Left ventricle myocardium inferior (tissue), 1 donor: ENCODE measurements at regions not wholly inside any gene's neighbourhood (a gene's known extent, or its start where the extent isn't known, plus 50 kb on each side); places are given as distances from the start of the nearest gene placed in this dataset.

Experiments
- DNase-seq: peaks from one replicate; pipeline ENCODE4 v3.0.0-alpha.2; 2020
- H3K27ac ChIP-seq: fragments of 200-600 bp; replicated peaks from 2 replicates; pipeline ENCODE4 v1.8.0; 2021
- H3K27me3 ChIP-seq: fragments of 200-600 bp; 2 replicates; pipeline ENCODE4 v1.8.0; 2021; ENCODE audit warnings: low read depth
- H3K36me3 ChIP-seq: fragments of 200-600 bp; 2 replicates; pipeline ENCODE4 v1.8.0; 2021
- H3K4me1 ChIP-seq: fragments of 200-600 bp; 2 replicates; pipeline ENCODE4 v1.8.0; 2021
- H3K4me3 ChIP-seq: fragments of 200-600 bp; 2 replicates; pipeline ENCODE4 v1.8.0; 2021; ENCODE audit warnings: mild to moderate bottlenecking, moderate library complexity
- H3K9me3 ChIP-seq: fragments of 200-600 bp; replicated peaks from 2 replicates; pipeline ENCODE4 v1.8.0; 2021
- CTCF ChIP-seq: fragments of 200-600 bp; IDR thresholded peaks from 2 replicates; pipeline ENCODE4 v1.8.0; 2021; ENCODE audit warnings: antibody characterized with exemption, mild to moderate bottlenecking, borderline replicate concordance
- intact Hi-C: fragments of 100-400 bp; cut with micrococcal nuclease; formaldehyde crosslinking; loops from one replicate; pipeline ENCODE4 v1.11.0; 2022
- donor health status: DM: no; HTN: yes; CAD: no; lungs with severe emphysema.

GRCh38 chr7:124674451-124674850, 91.1 kb downstream of the GPR37 start:
- no peaks in the 10 kb centered on the region for H3K36me3 ChIP-seq
- no peak overlapping the region for H3K27ac ChIP-seq
- no peak for DNase-seq
- no peaks in the 10 kb centered on the region for H3K4me1 ChIP-seq
- no peaks in the 10 kb centered on the region for H3K9me3 ChIP-seq
- intact Hi-C loops, result no loop called here
- no peak overlapping the region for H3K4me3 ChIP-seq
- TF ChIP-seq CTCF, result no peak
- H3K27me3 ChIP-seq, result no peaks in the 10 kb centered on the region

- intact Hi-C loops, result no loop called here
- TF ChIP-seq CTCF, result no peak
These were observed 93.6 kb downstream of the GPR37 start for GRCh38 chr7:124672011-124672410.

GRCh38 chr7:124667312-124668153, 98.1 kb downstream of the GPR37 start:
- no peak for DNase-seq
- no peak for TF ChIP-seq CTCF
- intact Hi-C loops, result no loop called here

More at GRCh38 chr7:124672011-124672410, 93.6 kb downstream of the GPR37 start:
- Histone ChIP-seq H3K4me3 (no peak overlapping the region), H3K9me3 (no peaks in the 10 kb centered on the region), H3K36me3 (no peaks in the 10 kb centered on the region), H3K27me3 (no peaks in the 10 kb centered on the region), H3K4me1 (no peaks in the 10 kb centered on the region), H3K27ac (no peak overlapping the region)
- DNase-seq, result no peak

GRCh38 chr7:124662937-124663336, 102.7 kb downstream of the GPR37 start:
- intact Hi-C loops, result no loop called here
- Histone ChIP-seq H3K9me3 (no peaks in the 10 kb centered on the region), H3K27ac (no peak overlapping the region), H3K36me3 (no peaks in the 10 kb centered on the region), H3K27me3 (no peaks in the 10 kb centered on the region), H3K4me3 (no peak overlapping the region), H3K4me1 (no peaks in the 10 kb centered on the region)
- DNase-seq, result no peak
- TF ChIP-seq CTCF, result no peak

More at GRCh38 chr7:124667312-124668153, 98.1 kb downstream of the GPR37 start:
- Histone ChIP-seq H3K36me3 (no peaks in the 10 kb centered on the region), H3K27me3 (no peaks in the 10 kb centered on the region), H3K4me1 (no peaks in the 10 kb centered on the region), H3K27ac (no peak overlapping the region), H3K9me3 (no peaks in the 10 kb centered on the region), H3K4me3 (no peak overlapping the region)

GRCh38 chr7:124662372-124662771, 103.2 kb downstream of the GPR37 start:
- H3K36me3 ChIP-seq, result no peaks in the 10 kb centered on the region
- no peaks in the 10 kb centered on the region for H3K27me3 ChIP-seq
- H3K27ac ChIP-seq, result no peak overlapping the region
- DNase-seq, result no peak
- H3K4me1 ChIP-seq, result no peaks in the 10 kb centered on the region
- TF ChIP-seq CTCF, result no peak
- no peak overlapping the region for H3K4me3 ChIP-seq
- intact Hi-C loops, result no loop called here
- H3K9me3 ChIP-seq, result no peaks in the 10 kb centered on the region
